HG03432 (cell line): ENCODE measurements at regions not wholly inside any gene's neighbourhood (a gene's known extent, or its start where the extent isn't known, plus 50 kb on each side); places are given as distances from the start of the nearest gene placed in this dataset.
"Not testable (repeated sequence)": the region's sequence is repeated elsewhere in the genome, so short reads cannot be mapped to it uniquely, and the experiment has no call there.

Experiments used
- ATAC-seq: cut with Tn5 transposase; IDR thresholded peaks from one replicate; pipeline ENCODE4 v1.9.1; 2021; ENCODE audit warnings: mild to moderate bottlenecking, moderate library complexity; ENCODE audit not compliant: unreplicated experiment

DNA sequence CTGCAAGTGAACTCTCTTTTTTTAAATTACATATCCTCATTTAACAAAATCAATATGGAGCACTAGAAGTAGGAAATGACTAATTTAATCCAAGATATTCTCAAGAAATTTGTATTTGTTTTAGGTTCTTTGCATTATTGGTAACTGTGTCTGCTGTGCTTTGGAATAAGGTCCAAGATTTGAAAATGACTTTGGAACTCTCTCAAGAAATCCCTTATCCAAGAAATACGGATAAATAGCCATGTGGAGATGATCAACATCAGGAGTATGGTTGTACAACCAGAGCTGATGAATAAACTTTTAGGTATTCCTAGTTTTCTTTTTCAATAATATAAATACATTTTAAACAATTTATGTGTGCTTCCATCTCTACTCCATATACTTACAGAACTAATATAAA lies 279.9 kb upstream of the SEMA3C start:
- ATAC-seq: no peak

DNA sequence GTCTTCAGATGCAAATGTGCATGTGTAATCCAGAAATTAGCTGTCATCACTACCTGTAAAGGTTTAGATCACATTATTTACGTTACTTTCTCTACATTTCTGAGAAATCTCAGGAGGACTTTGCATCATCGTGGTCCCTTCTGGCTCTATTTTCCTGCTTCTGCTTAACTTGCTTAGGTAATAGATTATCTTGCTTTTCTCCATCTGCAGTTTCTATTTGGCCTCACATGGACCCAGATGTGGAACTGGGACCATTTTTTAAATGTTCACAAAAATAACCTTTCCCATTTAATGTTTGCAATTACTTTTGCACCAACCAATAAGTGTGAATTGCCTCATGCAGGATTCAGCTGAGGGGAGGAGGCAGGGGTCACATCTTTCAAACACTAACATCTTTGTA lies 278.4 kb upstream of the SEMA3C start:
- ATAC-seq: no peak

DNA sequence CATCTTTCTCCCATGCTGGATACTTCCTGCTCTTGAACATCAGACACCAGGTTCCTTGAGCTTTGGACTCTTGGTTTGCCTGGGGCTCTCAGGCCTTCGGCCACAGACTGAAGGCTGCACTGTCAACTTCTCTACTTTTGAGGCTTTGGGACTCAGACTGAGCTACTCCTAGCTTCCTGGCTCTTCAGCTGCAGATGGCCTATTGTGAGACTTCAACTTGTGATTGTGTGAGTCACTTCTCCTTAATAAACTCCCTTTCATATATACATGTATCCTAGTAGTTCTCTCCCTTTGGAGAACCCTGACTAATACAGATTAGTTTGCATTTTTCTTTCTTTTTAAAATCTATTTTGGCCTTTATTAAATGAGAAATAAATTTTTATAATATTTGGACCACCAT lies 276.2 kb upstream of the SEMA3C start:
- ATAC-seq: no peak

DNA sequence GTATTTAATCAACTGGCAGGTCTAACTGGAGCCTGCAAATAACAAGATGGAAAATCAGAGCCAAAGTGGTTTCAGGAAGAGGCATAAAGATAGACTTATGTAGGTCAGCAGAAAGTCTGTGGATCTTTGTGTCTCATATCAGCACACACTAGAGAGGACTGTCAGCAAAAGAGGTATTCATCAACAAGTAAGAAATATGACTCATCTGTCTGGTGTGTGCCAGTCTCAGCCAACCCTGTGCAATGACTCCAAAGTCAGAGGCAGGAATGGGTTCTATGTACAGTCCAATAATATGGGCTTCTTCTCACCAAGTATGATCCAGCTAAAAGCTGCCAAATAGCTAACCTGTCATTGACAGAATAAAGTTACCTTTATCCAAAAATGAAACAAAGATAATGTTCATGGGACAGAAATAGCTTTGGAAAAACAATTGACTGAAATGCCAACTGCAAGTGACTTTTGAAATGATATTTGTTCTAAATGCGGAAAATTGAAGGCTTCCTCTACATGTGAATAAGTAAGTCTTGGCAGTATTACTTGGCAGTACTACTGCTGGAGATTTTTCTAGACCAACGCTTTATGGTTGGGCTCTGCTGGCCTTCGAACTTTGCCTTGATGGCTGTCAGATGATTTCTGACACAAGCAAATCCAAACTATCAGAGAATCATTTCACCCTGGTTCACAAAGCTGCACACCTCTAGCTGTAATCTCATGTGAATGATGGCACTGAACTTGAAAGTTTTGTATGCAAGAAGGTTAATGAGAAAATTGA lies 272.3 kb upstream of the SEMA3C start:
- no peak for ATAC-seq

DNA sequence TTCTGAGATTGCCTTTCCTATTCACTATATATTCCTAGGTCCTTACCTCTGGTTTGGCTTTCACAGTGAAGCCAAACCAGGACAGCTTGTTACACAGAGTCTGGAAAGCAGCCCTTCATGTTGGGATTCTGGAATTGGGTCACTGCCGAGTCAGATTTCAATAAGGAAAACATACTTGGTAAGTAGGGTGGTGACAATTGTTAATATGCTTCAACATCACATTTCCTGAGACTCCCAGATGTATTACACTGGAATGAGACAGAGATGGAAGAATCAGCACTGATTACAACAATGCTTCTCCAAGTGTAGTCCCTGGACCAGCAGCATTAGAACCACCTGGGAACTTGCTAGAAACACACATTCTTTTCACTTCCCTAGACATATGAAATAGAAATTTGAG lies 268.9 kb upstream of the SEMA3C start:
- no peak for ATAC-seq

DNA sequence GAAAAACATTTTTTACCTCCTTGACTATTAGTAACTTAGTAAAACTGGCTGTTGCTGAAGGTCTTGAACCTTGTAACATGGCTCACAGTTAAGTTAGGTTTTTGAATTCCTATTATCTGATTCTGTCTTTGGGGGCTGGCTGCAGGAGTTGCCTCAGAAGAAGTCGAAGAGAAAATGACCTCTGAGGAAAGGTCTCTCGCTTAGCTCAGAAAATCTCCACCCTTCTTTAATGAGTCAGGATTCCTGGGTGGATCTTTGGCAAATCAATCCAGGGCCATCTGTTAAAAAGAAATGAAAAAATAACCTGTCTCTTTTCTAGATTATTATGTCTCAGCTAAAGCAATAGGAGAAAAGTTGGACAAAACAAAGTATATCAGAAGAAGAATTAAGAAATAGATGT lies 267.8 kb upstream of the SEMA3C start:
- ATAC-seq: no peak

DNA sequence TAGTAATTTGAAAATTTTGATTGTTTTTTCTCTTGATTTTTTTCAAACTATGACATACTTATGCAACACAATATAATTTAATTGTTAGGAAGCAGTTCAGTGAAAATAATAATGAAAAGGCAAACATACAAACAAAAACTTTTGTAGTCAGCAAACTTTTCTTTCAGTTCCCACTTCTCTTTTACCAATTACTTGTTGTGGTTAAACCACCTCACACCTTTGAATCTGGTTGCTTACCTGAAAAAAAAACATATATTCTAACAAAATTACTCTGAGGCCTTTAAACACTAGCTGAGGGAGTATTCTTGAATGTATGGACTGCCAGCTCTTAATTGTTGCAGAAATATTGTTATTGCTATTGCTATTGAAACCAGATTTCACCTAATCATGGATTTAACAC lies 266.2 kb upstream of the SEMA3C start:
- ATAC-seq: no peak

DNA sequence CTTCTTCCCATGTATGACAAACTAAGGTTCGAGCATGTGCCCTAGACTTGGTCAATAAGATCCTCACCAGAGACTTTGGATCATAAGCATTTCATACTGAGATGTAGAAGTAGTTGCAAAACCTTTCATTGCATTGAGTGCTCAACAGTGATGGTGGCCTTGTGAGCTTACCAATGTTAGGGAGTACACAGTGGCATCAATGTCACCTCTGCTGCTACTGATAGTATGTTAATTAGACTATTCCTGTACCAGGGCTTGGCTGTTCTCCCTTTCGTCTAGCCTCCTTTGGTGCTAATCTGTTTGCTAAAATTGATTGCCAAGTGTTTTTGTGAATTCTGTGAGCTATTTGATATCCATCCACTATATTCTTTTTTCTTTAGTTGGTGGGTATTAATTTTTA lies 264.5 kb upstream of the SEMA3C start:
- no peak for ATAC-seq

DNA sequence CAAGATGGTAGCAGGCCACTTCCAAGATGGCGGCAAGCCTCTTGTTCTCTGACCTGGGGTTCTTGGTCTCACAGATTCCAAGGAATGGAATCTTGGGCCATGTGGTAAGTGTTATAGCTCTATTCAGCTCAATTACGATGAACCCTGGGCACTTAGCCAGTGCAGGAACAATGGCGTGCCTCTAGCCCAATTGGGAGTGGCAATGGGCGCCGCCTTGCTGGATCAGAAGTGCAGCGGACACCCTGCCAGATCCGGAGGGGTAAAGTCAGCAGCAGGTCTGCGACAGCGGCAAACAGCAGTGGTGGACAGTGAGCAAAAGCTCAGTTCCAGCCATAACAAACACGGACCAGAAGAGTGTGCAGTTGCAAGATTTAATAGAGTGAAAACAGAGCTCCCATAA lies 263.2 kb upstream of the SEMA3C start:
- ATAC-seq: not testable (repeated sequence)

DNA sequence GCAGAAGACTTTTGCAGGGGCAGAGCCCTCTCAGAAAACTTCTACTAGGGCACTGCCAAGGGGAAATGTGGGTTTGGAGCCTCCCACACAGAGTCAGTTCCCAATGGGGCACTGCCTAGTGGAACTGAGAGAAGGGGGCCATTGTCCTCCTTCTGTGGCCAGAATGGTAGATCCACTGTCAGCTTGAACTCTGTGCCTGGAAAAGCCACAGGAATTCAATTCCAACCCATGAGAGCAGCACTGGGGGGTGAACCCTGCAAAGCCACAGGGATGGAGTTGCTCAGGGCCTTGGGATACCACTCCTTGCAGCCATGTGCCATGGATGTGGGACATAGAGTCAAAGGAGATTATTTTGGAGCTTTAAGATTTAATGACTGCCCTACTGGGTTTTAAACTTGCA lies 262.2 kb upstream of the SEMA3C start:
- no peak for ATAC-seq

DNA sequence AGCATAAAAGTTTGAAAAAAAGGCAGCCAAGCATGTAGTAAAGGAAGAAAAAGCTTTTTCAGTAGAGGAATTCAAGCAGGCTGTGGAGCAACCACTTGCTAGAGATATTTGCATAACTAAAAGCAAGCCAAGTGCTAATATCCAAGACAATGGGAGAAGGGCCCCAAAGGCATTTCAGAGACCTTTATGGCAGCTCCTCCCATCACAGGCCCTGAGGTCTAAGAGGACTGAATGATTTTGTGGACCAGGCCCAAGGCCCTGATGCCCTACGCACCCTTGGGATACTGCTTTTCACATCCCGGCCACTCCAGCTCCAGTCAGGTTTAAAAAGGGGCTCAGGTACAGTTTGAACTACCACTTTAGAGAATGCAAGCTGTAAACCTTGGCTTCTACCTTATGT lies 261.7 kb upstream of the SEMA3C start:
- ATAC-seq: no peak

DNA sequence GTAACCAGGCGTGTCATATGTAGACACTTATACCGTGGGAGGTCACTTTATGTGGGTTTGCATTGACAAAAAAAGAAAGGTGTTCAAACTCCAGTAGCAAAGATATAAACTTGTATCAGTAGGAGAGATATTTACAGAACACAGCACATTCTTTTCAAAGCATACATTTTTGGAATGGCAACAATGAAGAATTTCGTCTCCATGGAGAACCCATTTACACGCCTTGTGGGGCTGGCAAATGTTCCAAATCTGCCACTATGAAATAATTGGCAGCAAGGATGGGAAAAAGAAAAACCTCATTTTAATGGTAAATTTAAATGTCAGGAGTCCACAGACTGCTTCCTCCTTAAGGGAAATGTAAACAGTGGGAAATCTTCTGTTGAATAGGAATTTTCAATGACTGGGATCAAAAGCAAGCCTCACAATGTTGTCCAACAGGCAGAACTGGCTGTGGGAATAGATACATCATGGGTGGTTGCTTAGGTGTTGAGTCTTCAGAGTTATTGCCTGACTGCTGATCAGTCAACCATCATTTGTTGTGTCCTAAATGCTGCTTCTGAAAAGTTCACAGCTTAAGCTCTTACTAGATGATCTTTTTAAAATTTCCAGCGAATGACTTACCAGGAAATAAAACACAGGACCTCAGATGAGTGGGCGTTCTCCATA lies 256.6 kb upstream of the SEMA3C start:
- no peak for ATAC-seq

DNA sequence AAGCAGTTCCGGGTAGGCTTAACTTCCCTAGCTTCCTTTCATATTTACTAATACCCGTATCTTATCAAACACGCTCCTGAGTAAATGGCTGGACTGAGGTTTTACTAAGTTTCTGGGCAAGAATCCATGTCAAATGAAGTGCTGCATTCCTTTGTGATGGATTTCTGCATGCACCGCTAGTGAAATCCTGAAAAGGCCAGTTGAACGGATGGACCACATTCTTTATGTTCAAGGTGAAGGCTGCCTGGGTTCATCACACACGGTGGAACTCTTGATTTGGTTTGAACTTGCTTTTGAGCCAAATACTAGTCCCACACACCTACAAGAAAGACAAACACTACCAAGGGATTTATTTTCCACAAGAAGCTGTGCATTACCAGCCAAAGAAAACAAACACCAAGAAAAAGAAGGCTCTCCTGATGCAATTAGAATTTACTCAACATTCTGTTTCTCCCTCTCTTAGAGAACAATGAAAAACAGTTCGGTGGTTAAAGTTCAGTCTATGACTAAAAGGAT lies 255.0 kb upstream of the SEMA3C start:
- ATAC-seq: no peak

DNA sequence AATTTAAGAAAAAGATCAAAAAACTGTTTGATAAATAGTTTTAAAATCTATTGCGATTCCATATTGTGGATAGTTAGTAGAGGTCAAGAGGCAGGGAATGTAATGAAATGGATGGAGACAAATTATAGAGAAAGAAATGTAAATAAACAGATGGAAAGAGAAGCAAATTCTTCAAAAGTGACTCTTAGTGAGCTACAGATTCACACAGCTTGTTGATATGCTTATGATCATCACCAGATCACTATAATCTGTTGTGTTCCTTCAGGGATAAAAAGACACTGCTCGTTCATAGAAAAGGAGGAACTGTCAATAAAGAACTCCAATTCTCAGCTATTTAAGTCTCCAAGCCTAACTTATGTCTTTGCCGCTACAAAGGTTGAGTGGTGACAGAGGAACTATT lies 251.4 kb upstream of the SEMA3C start:
- ATAC-seq: no peak

DNA sequence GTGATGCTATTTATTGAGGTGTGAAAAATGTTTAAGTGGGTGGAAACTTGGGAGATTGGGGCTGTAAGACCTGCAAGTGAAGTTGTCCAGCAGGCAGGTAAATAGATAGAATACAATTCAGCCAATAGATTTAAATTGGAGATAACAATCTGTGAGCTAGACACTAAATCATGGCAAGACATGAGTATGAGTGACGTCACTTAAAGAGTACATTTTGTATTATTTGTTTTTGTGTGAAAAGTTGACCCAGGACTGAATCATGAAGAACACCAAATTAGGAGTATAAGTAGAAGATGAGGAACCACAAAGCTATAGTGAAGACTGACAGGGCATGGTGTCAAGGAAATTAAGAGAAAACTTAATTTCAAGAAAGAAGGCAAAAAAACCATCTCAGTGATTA lies 249.1 kb upstream of the SEMA3C start:
- ATAC-seq: no peak

DNA sequence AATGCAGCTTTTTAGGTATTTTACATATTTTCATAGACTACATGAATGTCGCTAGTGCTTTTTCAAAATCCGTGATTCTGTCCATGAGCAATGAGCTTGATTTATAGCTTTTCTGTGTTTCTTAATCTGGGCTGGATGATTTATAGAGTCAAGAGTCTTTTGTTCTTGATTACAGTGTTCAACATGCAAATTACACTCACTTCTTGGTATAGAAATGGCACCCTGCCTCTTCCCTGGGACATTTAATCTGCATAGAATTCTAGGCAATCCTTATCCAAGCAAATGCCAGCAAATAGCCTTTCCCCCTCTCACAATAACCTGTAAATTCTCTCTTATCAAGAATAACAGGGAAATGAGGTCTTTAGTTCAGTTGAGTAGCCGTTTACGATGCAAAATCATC lies 246.2 kb upstream of the SEMA3C start:
- ATAC-seq: no peak

DNA sequence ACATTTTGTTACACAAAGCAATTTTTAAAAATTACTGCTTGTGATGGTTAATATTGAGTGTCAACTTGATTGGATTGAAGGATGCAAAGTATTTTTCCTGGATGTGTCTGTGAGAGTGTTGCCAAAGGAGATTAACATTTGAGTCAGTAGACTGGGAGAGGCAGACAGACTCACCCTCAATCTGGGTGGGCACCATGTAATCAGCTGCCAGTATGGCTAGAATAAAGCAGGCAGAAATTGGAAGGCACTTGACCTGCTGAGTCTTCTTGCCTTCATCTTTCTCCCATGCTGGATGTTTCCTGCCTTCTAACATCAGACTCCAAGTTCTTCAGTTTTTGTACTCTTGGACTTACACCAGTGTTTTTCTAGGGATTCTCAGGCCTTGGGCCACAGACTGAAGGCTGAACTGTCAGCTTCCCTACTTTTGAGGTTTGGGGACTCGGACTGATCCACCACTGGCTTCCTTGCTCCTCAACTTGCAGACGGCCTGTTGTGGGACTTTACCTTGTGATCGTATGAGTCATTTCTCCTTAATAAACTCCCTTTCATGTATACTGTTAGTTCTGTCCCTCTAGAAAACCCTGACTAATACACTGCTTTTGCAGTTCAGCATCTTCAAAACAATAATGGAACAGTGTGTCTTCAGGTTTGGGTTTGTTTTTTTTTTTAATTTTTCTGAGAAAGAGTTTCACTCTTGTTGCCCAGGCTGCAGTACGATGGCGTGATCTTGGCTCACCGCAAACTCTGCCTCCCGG lies 244.1 kb upstream of the SEMA3C start:
- no peak for ATAC-seq

DNA sequence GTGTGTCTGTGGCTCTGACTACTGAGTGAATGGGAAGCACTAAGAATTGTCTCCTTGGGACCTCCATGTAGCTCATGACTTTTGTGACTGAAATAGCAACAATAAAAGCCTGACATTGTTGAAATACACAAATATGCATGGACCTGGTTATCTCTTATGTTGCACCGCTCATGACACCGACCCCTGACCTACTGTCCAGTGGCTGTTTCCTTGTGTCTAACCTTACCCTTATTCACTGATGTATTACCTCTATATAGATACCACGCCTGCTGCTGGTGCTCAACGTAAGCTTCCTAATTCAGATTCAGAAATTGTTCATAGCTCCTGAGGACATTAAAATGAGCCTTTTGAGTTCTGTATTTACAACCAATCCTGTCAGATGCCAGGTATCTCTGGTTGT lies 243.4 kb upstream of the SEMA3C start:
- no peak for ATAC-seq

DNA sequence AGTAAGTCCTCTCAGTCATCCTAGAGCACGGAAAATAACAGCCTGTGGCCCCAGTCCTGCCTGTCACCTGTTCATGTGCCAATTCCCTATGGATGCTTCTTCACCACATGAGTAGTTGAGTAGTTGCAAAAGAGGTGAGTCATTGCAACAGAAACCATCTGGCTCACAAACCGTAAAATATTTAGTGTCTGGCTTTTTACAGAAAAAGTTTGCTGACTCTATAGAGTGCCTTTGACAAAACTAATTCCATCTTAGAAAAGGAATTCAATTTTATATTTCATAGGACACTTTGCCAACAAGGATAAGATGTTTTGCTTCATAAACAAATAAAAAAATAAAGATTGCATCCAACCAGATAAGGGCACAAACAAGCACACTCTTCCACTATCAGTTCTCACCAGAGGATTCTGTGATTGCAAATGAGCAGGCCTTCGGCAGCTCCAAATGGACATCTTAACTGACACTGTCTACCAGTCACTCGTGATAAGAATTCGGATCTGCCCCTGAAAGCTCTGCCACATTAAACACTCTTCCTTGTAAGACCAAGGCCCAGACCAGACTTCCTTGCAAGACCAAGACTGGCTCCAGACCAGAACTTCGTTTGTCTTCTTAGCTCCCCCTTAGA lies 242.7 kb upstream of the SEMA3C start:
- no peak for ATAC-seq

DNA sequence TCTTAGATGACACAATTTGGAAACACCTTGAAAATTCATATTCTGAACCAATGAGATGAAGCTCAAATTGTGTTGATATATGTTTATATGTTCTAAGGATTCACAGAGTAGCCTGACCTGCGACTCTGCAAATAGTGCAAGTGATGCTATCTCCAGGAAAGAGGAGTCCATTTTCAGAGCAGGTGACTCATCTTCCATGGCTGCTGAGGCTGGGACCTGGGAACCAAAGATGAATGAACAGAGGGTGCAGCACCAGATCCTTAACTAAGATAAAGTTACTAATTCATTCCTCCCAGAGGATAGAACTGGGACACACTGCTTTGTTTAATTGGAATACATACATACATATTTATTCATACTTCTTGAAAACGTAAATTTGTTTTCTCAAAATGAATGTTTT lies 240.6 kb upstream of the SEMA3C start:
- ATAC-seq: no peak

DNA sequence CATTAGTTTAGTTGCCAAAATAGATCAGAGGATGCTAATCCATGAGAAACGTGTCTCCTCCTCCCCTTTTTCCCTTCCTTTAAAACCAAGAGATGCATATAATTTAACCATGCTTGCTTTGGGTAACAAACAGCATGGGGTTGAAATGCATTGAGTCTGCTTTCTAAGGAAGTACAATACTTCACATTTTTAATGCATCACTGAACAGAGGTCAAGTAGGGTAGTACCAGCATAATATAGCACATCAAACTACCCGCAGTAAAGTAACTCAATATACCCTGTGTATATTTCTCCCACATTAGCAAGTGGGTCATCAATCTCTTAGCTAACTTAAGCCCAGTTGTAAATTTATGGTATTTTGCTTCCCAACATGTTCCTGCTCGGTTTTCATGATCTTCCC lies 239.3 kb upstream of the SEMA3C start:
- no peak for ATAC-seq
